IMR-90 (cell line): ENCODE measurements at regions not wholly inside any gene's neighbourhood (a gene's known extent, or its start where the extent isn't known, plus 50 kb on each side); places are given as distances from the start of the nearest gene placed in this dataset.

Source experiments
- ATAC-seq: fragments of 200-7000 bp; cut with Tn5 transposase; 2 replicates; pipeline ENCODE4 v1.9.1; 2020; ENCODE audit warnings: low read depth, mild to moderate bottlenecking, moderate library complexity
- BruUV-seq: library from RNA; stranded (reverse); fragments of 400-500 nt; replicated peaks from 2 replicates; lab custom pipeline; 2021; lab: Mats Ljungman, UMichigan
- CTCF ChIA-PET: fragments of 300-600 bp; formaldehyde crosslinking; extraction: SDS; loops from one replicate; lab custom pipeline; 2021; ENCODE audit warnings: antibody characterized with exemption; lab: Yijun Ruan, JAX
- POLR2A ChIA-PET: fragments of 300-600 bp; sonication (Branson Sonifier 250); formaldehyde crosslinking; loops from one replicate; lab custom pipeline; 2022; ENCODE audit warnings: antibody characterized with exemption; ENCODE audit not compliant: unreplicated experiment; lab: Charles Lee
- DNase-seq: peaks from one replicate; pipeline ENCODE4 v3.0.0; 2013
- H2AFZ ChIP-seq: replicated peaks from 2 replicates; pipeline ENCODE3; 2013; ENCODE audit warnings: low read length, mild to moderate bottlenecking; ENCODE audit not compliant: poor library complexity
- H2AK5ac ChIP-seq: 2 replicates; pipeline ENCODE4 v1.6.1; 2013; ENCODE audit warnings: low read depth, low read length, inconsistent platforms
- H2AK9ac ChIP-seq: replicated peaks from 2 replicates; pipeline ENCODE3; 2013; ENCODE audit warnings: mild to moderate bottlenecking, low read depth, low read length, moderate library complexity; ENCODE audit not compliant: poor library complexity
- H2BK120ac ChIP-seq: 2 replicates; pipeline ENCODE4 v1.6.1; 2013; ENCODE audit warnings: low read depth, low read length, inconsistent platforms
- H2BK15ac ChIP-seq: 3 replicates; pipeline ENCODE4 v1.6.1; 2013; ENCODE audit warnings: low read depth, low read length, inconsistent platforms
- H2BK20ac ChIP-seq: 2 replicates; pipeline ENCODE4 v1.6.1; 2013; ENCODE audit warnings: low read depth, mild to moderate bottlenecking, inconsistent platforms, low read length, moderate library complexity
- H2BK5ac ChIP-seq: 2 replicates; pipeline ENCODE4 v1.6.1; 2013; ENCODE audit warnings: mild to moderate bottlenecking, low read depth, low read length, inconsistent platforms; ENCODE audit not compliant: poor library complexity, severe bottlenecking
- H3K14ac ChIP-seq: replicated peaks from 2 replicates; pipeline ENCODE4 v1.6.1; 2013; ENCODE audit warnings: low read depth, low read length, inconsistent platforms
- H3K18ac ChIP-seq: 2 replicates; pipeline ENCODE4 v1.6.1; 2013; ENCODE audit warnings: low read depth, low read length, control low read depth
- H3K23ac ChIP-seq: 2 replicates; pipeline ENCODE4 v1.6.1; 2013; ENCODE audit warnings: low read depth, low read length, inconsistent platforms
- H3K27ac ChIP-seq: 2 replicates; pipeline ENCODE4 v1.5.1; 2013; ENCODE audit warnings: mild to moderate bottlenecking, control low read depth, low read length; ENCODE audit not compliant: insufficient read depth
- H3K27me3 ChIP-seq: 2 replicates; pipeline ENCODE4 v1.6.1; 2013; ENCODE audit warnings: low read length; ENCODE audit not compliant: control insufficient read depth, insufficient read depth
- H3K36me3 ChIP-seq: 2 replicates; pipeline ENCODE4 v1.6.1; 2013; ENCODE audit warnings: low read length, mixed read lengths; ENCODE audit not compliant: control insufficient read depth, insufficient read depth
- H3K4ac ChIP-seq: 2 replicates; pipeline ENCODE4 v1.6.1; 2013; ENCODE audit warnings: low read depth, low read length, inconsistent platforms
- H3K4me1 ChIP-seq: 2 replicates; pipeline ENCODE4 v1.6.1; 2013; ENCODE audit warnings: low read length, mixed read lengths; ENCODE audit not compliant: control insufficient read depth, insufficient read depth
- H3K4me2 ChIP-seq: 2 replicates; pipeline ENCODE4 v1.6.1; 2013; ENCODE audit warnings: low read depth, mild to moderate bottlenecking, control low read depth, low read length, moderate library complexity
- H3K4me3 ChIP-seq: 2 replicates; pipeline ENCODE4 v1.5.1; 2013; ENCODE audit warnings: low read depth, mild to moderate bottlenecking, control low read depth, low read length, moderate library complexity; ENCODE audit not compliant: insufficient read depth
- H3K56ac ChIP-seq: 2 replicates; pipeline ENCODE4 v1.6.1; 2013; ENCODE audit warnings: low read length, inconsistent platforms; ENCODE audit not compliant: insufficient read depth; ENCODE audit errors: extremely low read depth
- H3K79me1 ChIP-seq, 2 experiments: 2 replicates each; pipeline ENCODE4 v1.6.1; 2013; ENCODE audit warnings: low read length in 2 of 2, inconsistent platforms in 1 of 2, low read depth in 1 of 2
- H3K9ac ChIP-seq: 2 replicates; pipeline ENCODE4 v1.6.1; 2013; ENCODE audit warnings: low read depth, low read length, control low read depth
- H3K9me1 ChIP-seq: 2 replicates; pipeline ENCODE4 v1.6.1; 2013; ENCODE audit warnings: low read length, inconsistent platforms; ENCODE audit not compliant: insufficient read depth
- H3K9me3 ChIP-seq: 2 replicates; pipeline ENCODE4 v1.6.1; 2013; ENCODE audit warnings: low read length; ENCODE audit not compliant: control insufficient read depth, insufficient read depth
- H4K20me1 ChIP-seq: 2 replicates; pipeline ENCODE4 v1.6.1; 2013; ENCODE audit warnings: low read length, inconsistent platforms; ENCODE audit not compliant: insufficient read depth
- H4K5ac ChIP-seq: 2 replicates; pipeline ENCODE4 v1.6.1; 2013; ENCODE audit warnings: mild to moderate bottlenecking, low read depth, low read length, control low read depth
- H4K8ac ChIP-seq, 2 experiments: 2 replicates each; pipeline ENCODE4 v1.6.1; 2013; ENCODE audit warnings: low read depth in 2 of 2, low read length in 2 of 2, control low read depth in 1 of 2, inconsistent platforms in 1 of 2
- H4K91ac ChIP-seq: 2 replicates; pipeline ENCODE4 v1.6.1; 2013; ENCODE audit warnings: low read depth, low read length, inconsistent platforms; ENCODE audit not compliant: insufficient read depth
- CHD1 ChIP-seq: IDR thresholded peaks from 2 replicates; pipeline ENCODE4 v1.6.1; 2012; ENCODE audit warnings: low read depth, low read length, improper control_type of control experiment
- FOS ChIP-seq: fragments of 150-350 bp; IDR thresholded peaks from 2 replicates; pipeline ENCODE4 v1.6.1; 2016; ENCODE audit warnings: low read depth, low read length
- MAFK ChIP-seq: IDR thresholded peaks from 2 replicates; pipeline ENCODE4 v1.6.1; 2012; ENCODE audit warnings: low read depth, low read length, improper control_type of control experiment
- MAZ ChIP-seq: IDR thresholded peaks from 2 replicates; pipeline ENCODE4 v1.6.1; 2012; ENCODE audit warnings: low read depth, mild to moderate bottlenecking, low read length, improper control_type of control experiment, moderate library complexity, borderline replicate concordance
- NFE2L2 ChIP-seq: fragments of 150-350 bp; IDR thresholded peaks from 2 replicates; pipeline ENCODE4 v1.6.1; 2016; ENCODE audit warnings: low read depth, mild to moderate bottlenecking, low read length
- RFX5 ChIP-seq: IDR thresholded peaks from 2 replicates; pipeline ENCODE4 v1.8.0; 2012; ENCODE audit warnings: low read depth, mild to moderate bottlenecking, low read length, moderate library complexity
- SMC3 ChIP-seq: fragments of 150-350 bp; IDR thresholded peaks from 2 replicates; pipeline ENCODE4 v1.6.1; 2016; ENCODE audit warnings: low read depth, mild to moderate bottlenecking, antibody characterized with exemption, low read length, moderate library complexity
- WGBS, 2 experiments: methylation state at CpG; one replicate each; pipeline versions ENCODE4 v1.1.5 to v1.1.7; 2013; ENCODE audit warnings: missing lambda C conversion rate in 2 of 2; ENCODE audit not compliant: insufficient read length in 1 of 2; ENCODE audit errors: extremely low coverage in 2 of 2; 5-methylcytosine and 5-hydroxymethylcytosine counted together
- dilution Hi-C: fragments of 300-500 bp; cut with HindIII; formaldehyde crosslinking; loops from one replicate; pipeline ENCODE4 v1.14.3; 2018; ENCODE audit warnings: low sequenced_read_pairs; ENCODE audit not compliant: unreplicated experiment
- in situ Hi-C: fragments of 300-500 bp; cut with MboI; formaldehyde crosslinking; loops from 3 replicates; pipeline ENCODE4 v1.14.3; 2019; ENCODE audit warnings: low sequenced_read_pairs, inconsistent platforms, mixed read lengths
- intact Hi-C: fragments of 100-400 bp; cut with micrococcal nuclease; formaldehyde crosslinking; loops from 2 replicates; pipeline ENCODE4 v1.10.0; 2022
- TF ChIP-seq, protein P1 (sequence below): fragments of 150-350 bp; IDR thresholded peaks from 2 replicates; pipeline ENCODE4 v1.6.1; 2017; ENCODE audit warnings: mild to moderate bottlenecking, antibody characterized with exemption, low read length, low read depth

DNA sequence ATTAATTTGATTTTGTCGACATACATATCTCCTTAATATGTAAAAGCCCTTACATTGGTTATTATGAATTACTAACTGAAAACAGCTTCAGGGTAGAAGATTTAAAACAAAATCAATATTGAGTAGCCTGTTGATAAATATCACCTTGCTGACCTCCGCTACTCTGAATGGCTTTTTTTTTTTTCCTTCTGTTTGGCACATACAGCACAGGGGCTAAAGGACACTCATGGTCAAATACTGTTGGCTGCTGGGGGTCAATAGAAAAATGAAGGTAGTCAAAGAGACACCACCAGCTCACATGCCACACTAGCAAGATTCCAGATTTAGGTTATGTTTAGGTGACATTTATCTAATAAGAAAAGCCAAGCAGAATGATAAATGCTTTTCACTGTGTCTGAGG is 1642.4 kb upstream of the SLC39A10 start:
- Histone ChIP-seq H3K4me3 (no peak overlapping the region), H3K36me3 (no peaks in the 10 kb centered on the region), H2BK15ac (no peak overlapping the region), H3K23ac (no peak overlapping the region), H2BK120ac (no peak overlapping the region), H3K9me3 (peaks cover 1% of the 10 kb centered on the region; the same call in 1 of the 2 replicates), H2AK9ac (no peak overlapping the region), H3K27ac (no peak overlapping the region), H3K9ac (no peak overlapping the region), H3K14ac (no peak overlapping the region), H2BK20ac (no peak overlapping the region), H3K56ac (no peak overlapping the region), H3K4ac (no peak overlapping the region), H2AFZ (no peak overlapping the region), H3K4me1 (no peaks in the 10 kb centered on the region), H4K91ac (no peak overlapping the region), H3K27me3 (no peaks in the 10 kb centered on the region), H4K5ac (no peak overlapping the region), H2AK5ac (no peak overlapping the region), H3K9me1 (no peaks in the 10 kb centered on the region), H4K20me1 (no peaks in the 10 kb centered on the region), H3K4me2 (no peak overlapping the region), H3K18ac (no peak overlapping the region), H2BK5ac (no peak overlapping the region), H4K8ac (no peak overlapping the region), H3K79me1 (no peaks in the 10 kb centered on the region)
- intact Hi-C loops = no loop called here
- ChIA-PET POLR2A (no interaction called here), CTCF (no interaction called here)
- TF ChIP-seq, protein P1, sequence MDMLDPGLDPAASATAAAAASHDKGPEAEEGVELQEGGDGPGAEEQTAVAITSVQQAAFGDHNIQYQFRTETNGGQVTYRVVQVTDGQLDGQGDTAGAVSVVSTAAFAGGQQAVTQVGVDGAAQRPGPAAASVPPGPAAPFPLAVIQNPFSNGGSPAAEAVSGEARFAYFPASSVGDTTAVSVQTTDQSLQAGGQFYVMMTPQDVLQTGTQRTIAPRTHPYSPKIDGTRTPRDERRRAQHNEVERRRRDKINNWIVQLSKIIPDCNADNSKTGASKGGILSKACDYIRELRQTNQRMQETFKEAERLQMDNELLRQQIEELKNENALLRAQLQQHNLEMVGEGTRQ = no peak
- TF ChIP-seq MAFK (no peak), FOS (no peak), SMC3 (no peak), RFX5 (no peak), CHD1 (no peak), NFE2L2 (no peak), MAZ (no peak)
- no peak for ATAC-seq
- BruUV-seq = no TSS peak
- no peak for DNase-seq
- dilution Hi-C loops = no loop called here
- WGBS, 2 experiments = no CpG with 5 or more reads among the region's 2 CpGs
- in situ Hi-C loops = no loop called here
